Caco-2 (cell line): ENCODE measurements at regions not wholly inside any gene's neighbourhood (a gene's known extent, or its start where the extent isn't known, plus 50 kb on each side); places are given as distances from the start of the nearest gene placed in this dataset.

ENCODE experiments used
- BruUV-seq: library from RNA; stranded (reverse); fragments of 400-500 nt; replicated peaks from 2 replicates; lab custom pipeline; 2021; lab: Mats Ljungman, UMichigan
- CTCF ChIA-PET: fragments of 300-600 bp; sonication (Branson Sonifier 250); formaldehyde crosslinking; loops from one replicate; lab custom pipeline; 2022; ENCODE audit warnings: antibody characterized with exemption; lab: Charles Lee
- POLR2A ChIA-PET: fragments of 300-600 bp; sonication (Branson Sonifier 250); formaldehyde crosslinking; loops from one replicate; lab custom pipeline; 2022; ENCODE audit warnings: antibody characterized with exemption; lab: Charles Lee
- DNase-seq, 2 experiments: peaks; one replicate each; pipeline versions ENCODE4 v3.0.0 to v3.0.0-alpha.2; 2020 to 2022
- H3K27me3 ChIP-seq: replicated peaks from 2 replicates; pipeline ENCODE4 v1.6.0; 2011; ENCODE audit warnings: low read length; ENCODE audit not compliant: control insufficient read depth, insufficient read depth
- H3K36me3 ChIP-seq: 2 replicates; pipeline ENCODE4 v1.5.1; 2011; ENCODE audit warnings: low read length; ENCODE audit not compliant: control insufficient read depth, insufficient read depth
- H3K4me1 ChIP-seq: fragments of 250-450 bp; sonication (Bioruptor Pico); 2 replicates; pipeline ENCODE4 v1.5.1; 2020; ENCODE audit warnings: mild to moderate bottlenecking
- H3K4me3 ChIP-seq: 2 replicates; pipeline ENCODE4 v1.5.1; 2011; ENCODE audit warnings: low read depth, mild to moderate bottlenecking, control low read depth, low read length
- H3K9me3 ChIP-seq: fragments of 250-450 bp; sonication (Bioruptor Pico); 2 replicates; pipeline ENCODE4 v1.5.1; 2020; ENCODE audit warnings: mild to moderate bottlenecking, moderate library complexity
- H3K27ac Mint-ChIP-seq: one replicate; pipeline ENCODE4 v1.8.0; 2022; ENCODE audit warnings: mixed read lengths; ENCODE audit not compliant: unreplicated experiment
- H3K27me3 Mint-ChIP-seq: one replicate; pipeline ENCODE4 v1.8.0; 2022; ENCODE audit warnings: mixed read lengths; ENCODE audit not compliant: insufficient read depth, unreplicated experiment
- H3K36me3 Mint-ChIP-seq: one replicate; pipeline ENCODE4 v1.8.0; 2022; ENCODE audit warnings: mild to moderate bottlenecking, mixed read lengths; ENCODE audit not compliant: insufficient read depth, unreplicated experiment
- H3K4me1 Mint-ChIP-seq: one replicate; pipeline ENCODE4 v1.8.0; 2022; ENCODE audit warnings: low read depth, mixed read lengths; ENCODE audit not compliant: unreplicated experiment
- H3K4me3 Mint-ChIP-seq: one replicate; pipeline ENCODE4 v1.8.0; 2022; ENCODE audit warnings: mild to moderate bottlenecking, moderate library complexity, mixed read lengths; ENCODE audit not compliant: unreplicated experiment
- H3K9me3 Mint-ChIP-seq: one replicate; pipeline ENCODE4 v1.8.0; 2022; ENCODE audit warnings: mixed read lengths; ENCODE audit not compliant: unreplicated experiment
- intact Hi-C: fragments of 100-400 bp; cut with micrococcal nuclease; formaldehyde crosslinking; loops from one replicate; pipeline ENCODE4 v1.10.0; 2022; ENCODE audit not compliant: unreplicated experiment
- TF ChIP-seq, protein P1 (sequence below), 2 experiments: fragments of 200-600 bp in 1 of 2; IDR thresholded peaks; 1 replicate in 1 of 2; 2 replicates in 1 of 2; pipeline versions ENCODE4 v1.5.1 to v1.8.0; 2011 to 2022; ENCODE audit warnings: antibody characterized with exemption in 1 of 2, control low read depth in 1 of 2, inconsistent platforms in 1 of 2, low read depth in 1 of 2, low read length in 1 of 2, mild to moderate bottlenecking in 1 of 2, moderate library complexity in 1 of 2; ENCODE audit not compliant: insufficient read depth in 1 of 2, severe bottlenecking in 1 of 2, unreplicated experiment in 1 of 2

DNA sequence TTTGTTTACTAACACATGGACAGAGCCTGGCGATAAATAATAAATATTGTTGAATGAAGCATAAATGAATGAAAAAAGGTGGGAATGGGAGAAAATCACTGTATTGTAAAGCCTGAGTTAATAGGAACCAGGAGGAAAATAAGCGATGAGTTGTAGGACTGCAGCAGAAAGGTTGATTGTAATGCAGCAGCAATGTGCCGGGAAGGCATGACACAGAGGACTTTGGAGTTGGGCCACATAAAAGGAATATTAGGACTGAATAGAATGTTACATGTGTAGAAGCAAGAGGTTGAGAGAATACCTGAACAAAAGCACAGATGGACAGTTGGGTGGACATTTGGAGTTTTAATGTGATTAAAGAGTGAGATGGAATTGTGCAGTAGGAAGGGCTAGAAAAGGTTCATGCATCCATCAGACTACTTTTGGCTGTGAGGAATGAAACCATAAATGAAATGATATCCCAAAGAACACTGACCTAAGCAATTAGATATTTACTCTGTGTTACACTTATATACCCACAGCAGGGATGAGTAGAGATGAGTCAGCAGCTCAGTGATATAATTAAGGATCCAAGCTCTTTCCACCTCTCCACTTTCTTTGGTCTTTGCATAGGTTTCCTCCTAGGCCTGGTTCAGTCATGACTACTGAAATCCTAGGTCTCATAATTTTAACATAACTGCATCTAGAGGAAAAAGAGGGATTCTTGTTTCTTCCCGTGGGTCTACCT, 55.4 kb downstream of the CCER1 start:
- TF ChIP-seq, protein P1, sequence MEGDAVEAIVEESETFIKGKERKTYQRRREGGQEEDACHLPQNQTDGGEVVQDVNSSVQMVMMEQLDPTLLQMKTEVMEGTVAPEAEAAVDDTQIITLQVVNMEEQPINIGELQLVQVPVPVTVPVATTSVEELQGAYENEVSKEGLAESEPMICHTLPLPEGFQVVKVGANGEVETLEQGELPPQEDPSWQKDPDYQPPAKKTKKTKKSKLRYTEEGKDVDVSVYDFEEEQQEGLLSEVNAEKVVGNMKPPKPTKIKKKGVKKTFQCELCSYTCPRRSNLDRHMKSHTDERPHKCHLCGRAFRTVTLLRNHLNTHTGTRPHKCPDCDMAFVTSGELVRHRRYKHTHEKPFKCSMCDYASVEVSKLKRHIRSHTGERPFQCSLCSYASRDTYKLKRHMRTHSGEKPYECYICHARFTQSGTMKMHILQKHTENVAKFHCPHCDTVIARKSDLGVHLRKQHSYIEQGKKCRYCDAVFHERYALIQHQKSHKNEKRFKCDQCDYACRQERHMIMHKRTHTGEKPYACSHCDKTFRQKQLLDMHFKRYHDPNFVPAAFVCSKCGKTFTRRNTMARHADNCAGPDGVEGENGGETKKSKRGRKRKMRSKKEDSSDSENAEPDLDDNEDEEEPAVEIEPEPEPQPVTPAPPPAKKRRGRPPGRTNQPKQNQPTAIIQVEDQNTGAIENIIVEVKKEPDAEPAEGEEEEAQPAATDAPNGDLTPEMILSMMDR (IDR thresholded peaks at IDR 0.05; ENCODE audit: insufficient read depth in 1 of 2, low read depth in 1 of 2, low read length in 1 of 2, severe bottlenecking in 1 of 2, unreplicated experiment in 1 of 2) = no peak
- ChIA-PET POLR2A (no interaction called here), CTCF (no interaction called here)
- H3K27me3 ChIP-seq = no peaks in the 10 kb centered on the region
- H3K27me3 Mint-ChIP-seq = no peaks in the 10 kb centered on the region
- H3K4me3 ChIP-seq = no peak overlapping the region
- intact Hi-C loops = no loop called here
- H3K4me3 Mint-ChIP-seq = no peak overlapping the region
- no peaks in the 10 kb centered on the region for H3K4me1 Mint-ChIP-seq
- no peak for DNase-seq
- peaks cover 9% of the 10 kb centered on the region; the same call in 1 of the 2 replicates for H3K4me1 ChIP-seq
- H3K9me3 ChIP-seq = no peaks in the 10 kb centered on the region; the same call in 1 of the 2 replicates
- H3K27ac Mint-ChIP-seq = no peak overlapping the region
- no peaks in the 10 kb centered on the region for H3K36me3 Mint-ChIP-seq
- no peaks in the 10 kb centered on the region for H3K36me3 ChIP-seq
- H3K9me3 Mint-ChIP-seq = peaks cover 10% of the 10 kb centered on the region
- no TSS peak for BruUV-seq

DNA sequence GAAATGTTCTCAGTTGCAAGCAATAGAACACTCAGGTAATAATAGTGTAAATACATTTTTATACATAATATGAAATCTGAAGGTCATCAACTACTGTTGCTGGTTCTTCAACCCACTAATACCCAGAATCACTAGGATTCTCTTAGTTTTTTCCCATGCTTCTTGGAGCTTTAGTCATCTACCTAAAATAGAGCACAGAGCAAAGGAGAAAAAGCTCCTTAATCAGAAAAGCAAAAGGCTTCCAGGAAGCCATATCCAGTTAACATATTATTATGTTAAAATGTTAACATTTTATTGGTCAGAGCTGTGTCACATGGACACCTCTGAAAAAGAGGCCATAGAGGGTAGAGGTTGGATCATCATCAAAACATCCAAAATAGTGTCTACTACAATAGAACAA, 57.0 kb downstream of the CCER1 start:
- no TSS peak for BruUV-seq
- H3K36me3 ChIP-seq = no peaks in the 10 kb centered on the region
- TF ChIP-seq, protein P1 (IDR thresholded peaks at IDR 0.05; ENCODE audit: insufficient read depth in 1 of 2, low read depth in 1 of 2, low read length in 1 of 2, severe bottlenecking in 1 of 2, unreplicated experiment in 1 of 2) = no peak
- peaks cover 23% of the 10 kb centered on the region for H3K4me1 ChIP-seq
- Mint-ChIP-seq H3K36me3 (no peaks in the 10 kb centered on the region), H3K4me1 (peaks cover 4% of the 10 kb centered on the region), H3K4me3 (no peak overlapping the region), H3K27me3 (no peaks in the 10 kb centered on the region), H3K9me3 (peaks cover 14% of the 10 kb centered on the region), H3K27ac (no peak overlapping the region)
- H3K9me3 ChIP-seq = no peaks in the 10 kb centered on the region; the same call in 1 of the 2 replicates
- no peak for DNase-seq
- no peaks in the 10 kb centered on the region for H3K27me3 ChIP-seq
- no peak overlapping the region for H3K4me3 ChIP-seq
- intact Hi-C loops = no loop called here
- ChIA-PET POLR2A (no interaction called here), CTCF (no interaction called here)

DNA sequence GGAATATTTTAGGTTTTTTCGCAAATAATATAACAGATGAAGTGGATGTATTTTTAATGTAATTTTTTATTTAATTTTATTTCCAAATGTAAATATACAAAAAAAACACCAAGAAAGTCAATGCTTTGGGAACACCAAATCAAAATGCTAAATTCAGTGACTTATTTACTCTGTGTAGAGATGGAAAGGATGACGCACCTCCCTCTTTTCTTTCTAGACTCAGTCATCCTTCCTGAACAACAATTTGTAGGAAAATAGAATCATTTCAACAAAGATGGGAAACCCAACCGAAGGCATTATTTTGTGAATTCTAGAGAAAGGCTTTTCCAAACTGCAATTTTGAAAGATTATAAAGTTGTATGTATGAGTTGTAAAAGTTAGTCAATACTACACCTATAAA, 57.7 kb downstream of the CCER1 start:
- Mint-ChIP-seq H3K27ac (no peak overlapping the region), H3K27me3 (no peaks in the 10 kb centered on the region)

More for the DNA sequence above, 57.7 kb downstream of the CCER1 start:
- H3K4me1 ChIP-seq = peaks cover 24% of the 10 kb centered on the region
- Mint-ChIP-seq H3K36me3 (no peaks in the 10 kb centered on the region), H3K4me1 (peaks cover 6% of the 10 kb centered on the region), H3K9me3 (peaks cover 21% of the 10 kb centered on the region), H3K4me3 (no peak overlapping the region)
- CTCF ChIA-PET = no interaction called here
- TF ChIP-seq, protein P1 (IDR thresholded peaks at IDR 0.05; ENCODE audit: insufficient read depth in 1 of 2, low read depth in 1 of 2, low read length in 1 of 2, severe bottlenecking in 1 of 2, unreplicated experiment in 1 of 2) = no peak
- no peak overlapping the region for H3K4me3 ChIP-seq
- no peaks in the 10 kb centered on the region for H3K36me3 ChIP-seq
- no TSS peak for BruUV-seq
- no peaks in the 10 kb centered on the region for H3K27me3 ChIP-seq
- intact Hi-C loops = no loop called here
- no peaks in the 10 kb centered on the region; the same call in 1 of the 2 replicates for H3K9me3 ChIP-seq
- DNase-seq = no peak
- POLR2A ChIA-PET = no interaction called here
